ENCODE measurements at regions not wholly inside any gene's neighbourhood (a gene's known extent, or its start where the extent isn't known, plus 50 kb on each side); places are given as distances from the start of the nearest gene placed in this dataset.
"Not testable (repeated sequence)": the region's sequence is repeated elsewhere in the genome, so short reads cannot be mapped to it uniquely, and the experiment has no call there.

DNA sequence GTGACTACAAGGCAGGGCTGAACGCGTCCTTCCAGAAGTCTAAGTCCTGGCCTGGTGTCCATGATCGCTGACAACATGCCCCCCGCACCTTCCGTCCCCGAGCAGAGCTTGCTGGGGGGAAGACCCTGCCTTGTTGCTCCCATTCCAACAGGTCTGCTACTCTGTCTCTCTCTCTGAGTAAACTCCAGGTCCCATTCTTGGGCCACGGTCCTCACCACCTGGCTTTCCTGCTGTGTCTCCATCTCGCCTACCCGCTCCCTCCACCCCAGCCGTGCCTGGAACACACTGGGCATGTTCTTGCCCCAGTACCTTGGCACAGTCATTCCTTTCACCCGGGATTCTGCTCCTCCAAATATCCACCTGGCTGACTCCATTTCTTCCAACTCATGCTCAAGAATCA lies 162.3 kb downstream of the BMP7 start:
- no peak for DNase-seq (ENCODE audit: low read depth in 2 of 2)

DNA sequence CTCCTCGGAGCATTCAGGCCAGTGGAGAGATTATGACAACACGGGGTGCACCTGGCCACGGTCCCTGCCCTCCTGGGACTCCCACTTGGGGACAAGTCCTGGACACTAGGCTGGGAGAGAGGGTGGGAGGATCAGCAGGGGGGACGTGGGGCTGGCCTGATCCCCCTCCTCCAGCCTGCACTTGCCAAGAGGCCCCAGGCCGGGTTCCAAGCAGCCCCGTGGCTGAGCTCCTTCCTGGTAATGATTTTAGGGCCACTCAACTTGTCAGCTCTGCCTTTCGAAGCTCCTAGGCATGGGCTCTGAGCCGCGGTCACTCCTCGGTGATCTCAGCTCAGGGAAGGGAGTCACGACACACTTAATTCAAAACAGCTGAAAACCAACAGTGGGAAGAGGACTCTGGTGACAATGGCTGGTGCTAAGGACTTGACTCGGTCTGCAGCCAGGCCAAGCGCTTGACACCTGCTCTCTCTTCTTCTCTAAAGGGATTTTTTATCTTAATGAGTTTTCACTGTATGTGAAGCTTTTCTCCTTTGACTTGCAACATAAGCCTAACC lies 161.7 kb downstream of the BMP7 start:
- no peak for DNase-seq (ENCODE audit: low read depth in 2 of 2)

DNA sequence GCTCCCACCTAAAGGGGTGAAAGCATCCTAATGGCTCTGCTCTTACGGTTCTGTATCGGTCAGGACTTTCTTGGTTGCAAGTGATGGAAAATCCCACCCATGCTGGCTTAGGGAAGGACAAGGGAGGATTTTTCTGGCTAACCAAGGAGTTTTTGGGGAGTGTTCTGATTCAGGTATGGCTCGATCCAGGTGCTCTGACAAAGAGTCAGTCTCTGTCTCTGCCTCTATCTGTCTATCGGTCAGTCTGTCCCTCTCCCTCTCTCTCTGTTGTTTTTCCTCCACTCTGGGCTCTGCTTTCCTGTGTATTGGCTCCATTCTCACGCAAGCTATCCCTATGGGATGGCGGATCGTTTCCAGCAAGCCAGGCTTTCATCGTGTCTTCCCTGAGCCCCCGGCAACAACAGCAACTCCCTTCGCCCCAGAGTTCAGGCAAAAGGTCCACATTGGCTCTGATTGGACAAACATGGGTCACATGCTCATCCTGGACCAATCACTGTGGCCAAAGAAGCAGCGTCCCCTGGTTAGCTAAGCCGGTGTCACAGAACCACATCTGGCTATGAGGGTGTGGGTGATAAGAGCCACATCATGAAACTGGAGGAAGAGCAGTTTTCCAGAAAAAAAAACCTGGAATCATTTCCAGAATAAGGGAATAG lies 160.3 kb downstream of the BMP7 start:
- DNase-seq (ENCODE audit: low read depth in 2 of 2): no peak

DNA sequence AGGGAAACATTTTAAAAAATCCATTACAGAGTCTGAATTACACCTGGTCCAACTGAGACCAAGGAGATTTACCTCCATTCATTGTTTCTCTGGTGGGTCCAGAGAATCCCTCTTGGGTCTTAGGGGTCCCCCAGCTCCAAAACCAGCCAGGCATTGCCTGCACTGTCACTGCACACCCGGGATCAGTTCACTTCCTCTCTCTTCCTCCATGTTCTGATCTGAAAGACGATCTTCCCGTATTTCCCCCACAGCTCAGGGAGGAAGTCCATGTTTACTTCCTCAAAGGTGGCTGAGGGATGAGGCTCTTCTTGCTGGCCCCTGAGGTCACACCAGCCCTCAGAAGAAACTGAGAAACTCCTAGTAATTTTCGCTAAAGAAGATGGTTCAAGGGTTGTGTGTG lies 159.7 kb downstream of the BMP7 start:
- DNase-seq (ENCODE audit: low read depth in 2 of 2): no peak

DNA sequence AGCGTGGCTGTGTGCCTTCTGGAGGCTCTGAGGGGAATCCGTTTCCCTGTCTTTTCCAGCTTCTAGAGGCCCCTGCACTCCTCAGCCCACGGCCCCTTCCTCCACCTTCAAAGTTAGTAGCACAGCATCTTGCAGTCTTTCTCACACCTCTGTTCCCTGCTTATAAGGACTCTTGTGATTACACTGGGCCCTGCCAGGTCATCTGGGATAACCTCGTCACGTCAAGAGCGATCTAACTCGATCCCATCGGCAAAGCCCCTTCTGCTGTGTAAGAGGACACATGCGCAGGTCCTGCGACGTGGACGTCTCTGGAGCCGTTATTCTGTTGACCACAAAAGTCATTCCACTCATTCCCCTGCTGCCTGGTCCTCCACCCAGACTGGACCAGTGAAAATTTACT lies 159.2 kb downstream of the BMP7 start:
- DNase-seq (ENCODE audit: low read depth in 2 of 2): no peak

DNA sequence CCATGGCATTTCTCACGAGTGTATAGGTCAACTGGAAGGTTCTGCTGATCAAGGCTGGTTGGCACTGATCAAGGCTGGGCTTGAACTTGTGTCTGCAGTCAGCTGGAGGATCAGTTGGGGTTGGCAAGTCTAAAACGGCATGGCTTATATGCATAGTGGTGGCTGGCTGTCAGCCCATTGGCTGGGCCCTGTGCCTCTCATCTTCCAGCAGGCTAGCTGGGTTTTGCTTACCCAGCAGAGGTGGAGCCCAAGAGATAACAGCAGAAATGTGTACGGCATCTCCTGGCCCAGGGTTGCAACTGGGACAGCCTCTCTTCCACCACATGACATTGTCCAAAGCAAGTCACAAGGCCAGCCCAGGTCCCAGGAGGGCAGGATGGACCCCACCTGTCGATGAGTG lies 158.2 kb downstream of the BMP7 start:
- no peak for DNase-seq (ENCODE audit: low read depth in 2 of 2)

DNA sequence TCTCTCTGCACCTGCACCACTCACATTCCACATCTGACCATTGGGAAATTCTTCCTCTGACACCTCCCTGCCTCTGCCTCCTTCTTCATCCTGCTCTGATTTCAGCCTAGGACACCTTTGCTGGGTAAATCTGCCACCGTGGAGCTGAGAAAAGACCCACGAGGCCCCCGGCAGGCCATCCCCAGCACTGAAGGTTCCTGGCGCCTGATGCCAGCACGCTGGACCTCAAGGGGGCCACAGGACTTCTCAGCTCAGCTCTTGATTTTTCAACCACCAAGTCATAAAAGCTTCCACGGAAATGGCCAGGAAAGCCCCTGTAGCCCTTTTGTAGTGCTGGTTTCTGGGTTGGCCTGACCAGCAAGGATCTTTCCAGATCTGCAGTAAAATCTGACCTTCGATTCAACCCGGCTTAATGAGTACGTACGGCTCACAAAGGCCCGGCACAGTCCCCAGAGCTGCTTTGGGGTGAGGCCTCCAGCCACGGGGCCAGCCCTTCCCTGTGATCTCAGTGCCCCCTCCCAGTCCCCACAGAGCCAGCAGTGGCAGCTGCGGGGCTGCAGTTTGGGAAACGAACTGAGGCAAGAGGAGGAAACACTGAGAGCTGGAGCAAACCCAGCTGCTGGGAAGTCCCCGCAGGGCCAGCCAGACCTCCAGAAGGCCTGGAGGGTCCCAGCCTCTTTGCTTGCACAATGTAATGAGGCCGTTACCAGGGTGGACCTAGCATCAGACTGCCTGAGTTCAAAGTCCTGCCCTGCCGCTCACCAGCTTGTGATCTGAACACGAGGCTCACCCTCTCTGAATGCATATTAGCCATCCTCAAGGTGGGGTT lies 157.5 kb downstream of the BMP7 start:
- no peak for DNase-seq (ENCODE audit: low read depth in 2 of 2)

DNA sequence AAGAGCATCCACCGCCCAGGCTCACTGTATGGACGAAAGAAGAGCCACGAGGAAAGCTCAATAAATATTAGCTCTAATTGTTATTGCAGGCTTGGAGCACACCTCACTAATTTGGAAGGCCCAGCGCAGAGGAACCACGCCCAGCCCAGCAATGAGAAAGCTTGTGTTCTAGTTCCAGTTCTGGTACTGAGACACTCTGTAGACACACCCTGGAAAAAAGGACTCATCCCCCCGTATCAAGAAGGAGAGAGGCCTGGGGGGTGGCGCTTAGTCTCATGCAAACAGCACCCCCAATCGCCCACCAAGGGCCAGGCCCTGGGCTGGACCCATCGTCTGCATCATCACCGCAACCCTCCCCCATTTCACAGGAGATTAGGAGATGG lies 156.9 kb downstream of the BMP7 start:
- no peak for DNase-seq (ENCODE audit: low read depth in 2 of 2)

DNA sequence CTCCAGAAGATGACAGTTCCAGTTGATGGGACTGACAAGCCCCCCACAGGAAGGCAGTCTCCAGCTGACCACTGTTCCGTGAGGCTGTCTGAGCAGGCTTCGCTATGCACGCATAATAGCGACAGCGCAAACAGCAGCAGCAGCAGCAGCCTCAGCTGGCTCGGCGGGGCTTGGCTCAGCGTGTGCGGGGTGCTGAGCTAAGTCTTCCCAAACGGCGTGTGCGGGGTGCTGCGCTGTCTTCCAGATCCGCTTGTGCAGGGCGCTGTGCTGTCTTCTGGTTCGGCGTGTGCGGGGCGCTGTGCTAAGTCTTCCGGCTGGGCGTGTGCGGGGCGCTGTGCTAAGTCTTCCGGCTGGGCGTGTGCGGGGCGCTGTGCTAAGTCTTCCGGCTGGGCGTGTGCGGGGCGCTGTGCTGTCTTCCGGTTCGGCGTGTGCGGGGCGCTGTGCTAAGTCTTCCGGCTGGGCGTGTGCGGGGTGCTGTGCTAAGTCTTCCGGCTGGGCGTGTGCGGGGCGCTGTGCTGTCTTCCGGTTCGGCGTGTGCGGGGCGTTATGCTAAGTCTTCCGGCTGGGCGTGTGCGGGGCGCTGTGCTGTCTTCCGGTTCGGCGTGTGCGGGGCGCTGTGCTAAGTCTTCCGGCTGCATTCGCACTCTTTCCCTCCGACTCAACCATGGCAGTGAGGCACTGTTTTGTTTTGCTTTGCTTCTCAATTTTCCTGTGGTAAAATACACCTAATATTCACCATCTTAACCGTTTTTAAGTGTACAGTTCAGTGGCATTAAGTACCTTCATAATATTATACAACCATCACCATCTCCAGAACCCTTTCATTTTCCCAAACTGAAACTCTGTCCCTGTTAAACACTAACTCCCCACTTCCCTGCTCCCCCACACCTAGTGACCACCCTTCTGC lies 156.1 kb downstream of the BMP7 start:
- not testable (repeated sequence) for DNase-seq (ENCODE audit: low read depth in 2 of 2)

DNA sequence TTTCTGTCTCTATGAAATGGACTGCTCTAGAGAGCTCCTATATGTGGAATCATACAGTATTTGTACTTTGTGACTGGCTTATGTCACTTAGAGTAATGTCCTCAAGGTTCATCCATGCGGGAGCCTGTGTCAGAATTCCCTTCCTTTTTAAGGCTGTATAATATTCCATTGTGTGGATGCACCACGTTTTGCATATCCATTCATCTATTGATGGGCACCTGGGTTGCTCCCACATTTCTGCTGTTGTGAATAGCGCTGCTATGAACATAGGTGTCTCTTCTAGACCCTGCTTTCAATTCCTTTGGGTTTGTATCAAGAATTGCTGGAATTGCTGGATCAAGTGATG lies 155.4 kb downstream of the BMP7 start:
- DNase-seq (ENCODE audit: low read depth in 2 of 2): no peak

DNA sequence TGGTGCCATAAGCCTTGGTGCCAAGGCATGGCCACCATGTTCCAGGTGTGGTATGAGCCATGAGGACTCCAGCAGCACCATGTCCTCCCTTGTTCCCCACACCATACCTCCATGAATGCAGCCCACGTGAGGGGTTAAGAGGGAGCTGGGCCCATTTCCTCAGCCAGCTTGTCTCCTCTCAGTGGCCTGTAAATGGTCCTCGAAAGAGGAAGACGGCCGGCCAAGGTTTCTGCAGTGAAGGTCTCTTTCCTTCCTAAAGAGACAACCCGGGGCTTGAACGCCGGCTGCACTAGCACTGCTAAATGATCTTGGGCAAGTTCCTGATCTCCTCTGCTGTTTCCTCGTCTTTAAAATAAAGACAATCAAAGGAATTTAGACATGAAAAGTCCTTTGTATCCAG lies 154.0 kb downstream of the BMP7 start:
- DNase-seq (ENCODE audit: low read depth in 2 of 2): no peak

DNA sequence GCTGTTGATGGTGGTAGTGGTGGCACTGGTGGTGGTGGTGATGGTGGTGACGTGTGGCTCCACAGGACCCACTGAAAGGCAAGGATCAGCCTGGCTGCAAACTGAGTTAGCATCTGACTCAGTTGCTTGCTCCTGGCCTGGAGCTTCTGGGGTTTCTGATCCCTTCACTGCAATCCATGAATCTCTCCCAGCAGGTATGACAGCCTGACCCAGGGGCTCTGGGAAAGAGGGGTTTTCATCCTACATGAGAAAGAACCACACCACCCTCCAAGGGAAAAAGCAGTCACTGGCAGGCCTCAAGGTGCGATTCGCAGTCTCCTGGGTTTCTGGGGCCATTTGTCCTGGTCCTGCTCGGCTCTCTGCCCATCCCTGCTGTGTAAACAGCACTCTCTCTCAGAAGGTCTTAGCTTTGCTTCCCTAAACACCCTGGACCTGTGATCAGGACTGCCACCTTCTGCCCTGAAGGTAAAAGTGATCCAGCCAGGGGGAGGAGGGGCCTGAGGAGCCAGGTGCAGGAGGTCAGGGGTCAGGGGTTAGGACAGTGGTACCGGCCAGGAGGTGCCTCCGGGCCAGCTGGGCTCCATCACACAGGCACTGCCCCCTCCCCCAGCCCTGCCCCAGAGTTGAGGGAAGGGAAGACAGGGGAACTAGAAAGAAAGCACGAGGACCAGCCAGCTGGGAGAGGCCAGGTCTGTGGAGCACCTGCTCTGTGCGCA lies 152.0 kb downstream of the BMP7 start:
- no peak for DNase-seq (ENCODE audit: low read depth in 2 of 2)

DNA sequence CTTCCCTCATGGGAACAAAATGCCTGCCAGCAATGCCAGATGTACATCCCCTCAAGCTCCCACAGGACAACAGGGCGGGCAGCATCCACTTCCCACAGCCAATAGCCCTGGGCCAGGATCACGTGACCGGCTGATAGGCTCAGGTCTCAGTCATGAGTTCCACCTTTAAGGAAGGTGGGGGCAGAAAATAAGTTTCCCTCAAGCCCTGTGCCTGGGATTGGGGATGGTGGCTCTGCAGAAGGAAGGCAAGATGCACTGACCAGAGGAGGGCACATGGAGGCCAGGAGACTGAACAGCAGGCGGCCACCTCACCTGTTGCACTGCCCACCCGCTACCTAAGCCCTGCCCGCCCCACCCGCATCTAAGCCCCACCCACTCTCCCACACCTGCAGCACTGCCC lies 149.1 kb downstream of the BMP7 start:
- DNase-seq (ENCODE audit: low read depth in 2 of 2): no peak

DNA sequence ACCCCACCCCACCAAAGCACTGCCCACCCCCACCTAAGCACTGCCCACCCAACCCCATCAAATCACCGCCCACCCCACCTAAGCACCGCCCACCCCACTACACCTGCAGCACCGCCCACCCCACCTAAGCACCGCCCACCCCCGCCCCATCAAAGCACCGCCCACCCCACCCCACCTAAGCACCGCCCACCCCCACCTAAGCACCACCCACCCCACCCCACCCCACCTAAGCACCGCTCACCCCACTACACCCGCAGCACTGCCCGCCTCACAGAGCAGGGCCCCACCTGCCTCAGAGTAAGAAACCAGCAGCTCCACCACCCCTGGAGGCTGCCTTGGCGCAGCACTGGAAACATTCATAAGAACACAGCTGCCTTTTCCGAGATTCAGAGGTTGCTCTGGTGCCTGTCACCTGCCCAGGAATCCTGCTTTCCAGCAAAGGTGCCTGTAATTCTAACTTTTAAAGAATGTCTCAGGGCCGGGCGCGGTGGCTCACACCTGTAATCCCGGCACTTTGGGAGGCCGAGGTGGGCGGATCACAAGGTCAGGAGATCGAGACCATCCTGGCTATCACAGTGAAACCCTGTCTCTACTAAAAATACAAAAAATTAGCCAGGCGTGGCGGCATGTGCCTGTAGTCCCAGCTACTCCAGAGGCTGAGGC lies 148.2 kb downstream of the BMP7 start:
- no peak for DNase-seq (ENCODE audit: low read depth in 2 of 2)

Measured in fibroblast of skin of left biceps (primary cell).